Neuronal stem cell (in vitro differentiated cells): ENCODE measurements at regions not wholly inside any gene's neighbourhood (a gene's known extent, or its start where the extent isn't known, plus 50 kb on each side); places are given as distances from the start of the nearest gene placed in this dataset.

Experiments used
- DNase-seq: peaks from one replicate; pipeline ENCODE4 v3.0.0-alpha.2; 2013; ENCODE audit warnings: low spot score
- H2AFZ ChIP-seq: one replicate; pipeline ENCODE4 v1.6.1; 2013; ENCODE audit warnings: mild to moderate bottlenecking, low read length, inconsistent platforms
- H2AK5ac ChIP-seq: 2 replicates; pipeline ENCODE4 v1.6.1; 2013; ENCODE audit warnings: low read depth, mild to moderate bottlenecking, inconsistent platforms, low read length, moderate library complexity, mixed read lengths
- H2BK120ac ChIP-seq: 2 replicates; pipeline ENCODE4 v1.6.1; 2013; ENCODE audit warnings: low read depth, mild to moderate bottlenecking, inconsistent platforms, low read length, moderate library complexity, mixed read lengths
- H2BK12ac ChIP-seq: one replicate; pipeline ENCODE4 v1.6.1; 2013; ENCODE audit warnings: low read length, inconsistent platforms
- H2BK15ac ChIP-seq: 2 replicates; pipeline ENCODE4 v1.6.1; 2013; ENCODE audit warnings: mild to moderate bottlenecking, low read length, inconsistent platforms, mixed read lengths
- H2BK5ac ChIP-seq: one replicate; pipeline ENCODE4 v1.6.1; 2013; ENCODE audit warnings: inconsistent platforms, mild to moderate bottlenecking, low read length, moderate library complexity
- H3K14ac ChIP-seq: one replicate; pipeline ENCODE4 v1.6.1; 2013; ENCODE audit warnings: low read length, inconsistent platforms
- H3K18ac ChIP-seq: 2 replicates; pipeline ENCODE4 v1.6.1; 2013; ENCODE audit warnings: low read length, inconsistent platforms
- H3K23ac ChIP-seq: 2 replicates; pipeline ENCODE4 v1.6.1; 2013; ENCODE audit warnings: low read depth, mild to moderate bottlenecking, mixed read lengths, low read length, inconsistent platforms; ENCODE audit not compliant: poor library complexity
- H3K27ac ChIP-seq: replicated peaks from 3 replicates; pipeline ENCODE4 v1.5.1; 2013; ENCODE audit warnings: low read length, inconsistent platforms
- H3K27me3 ChIP-seq, 3 experiments: 2 replicates each; pipeline ENCODE4 v1.6.1; 2013; ENCODE audit warnings: low read length in 3 of 3, mild to moderate bottlenecking in 2 of 3, inconsistent platforms in 1 of 3, low read depth in 1 of 3, mixed read lengths in 1 of 3, moderate library complexity in 1 of 3; ENCODE audit not compliant: control insufficient read depth in 3 of 3, insufficient read depth in 3 of 3
- H3K36me3 ChIP-seq, 2 donors: replicated peaks in 1 of 2; 2 replicates each; pipeline ENCODE4 v1.6.1; 2013; ENCODE audit warnings: low read length in 2 of 2; ENCODE audit not compliant: control insufficient read depth in 2 of 2, insufficient read depth in 2 of 2
- H3K4ac ChIP-seq: 2 replicates; pipeline ENCODE4 v1.6.1; 2013; ENCODE audit warnings: inconsistent platforms, mild to moderate bottlenecking, low read length, moderate library complexity
- H3K4me1 ChIP-seq, 2 donors: 1 replicate in 1 of 2; 2 replicates in 1 of 2; pipeline ENCODE4 v1.6.1; 2013; ENCODE audit warnings: low read length in 2 of 2, low read depth in 1 of 2; ENCODE audit not compliant: control insufficient read depth in 2 of 2, insufficient read depth in 1 of 2
- H3K4me2 ChIP-seq: one replicate; pipeline ENCODE4 v1.6.1; 2013; ENCODE audit warnings: mild to moderate bottlenecking, low read length, inconsistent platforms; ENCODE audit not compliant: insufficient read depth, poor library complexity, severe bottlenecking
- H3K4me3 ChIP-seq, 2 donors: 2 replicates each; pipeline ENCODE4 v1.5.1; 2013; ENCODE audit warnings: low read length in 2 of 2, mild to moderate bottlenecking in 2 of 2, inconsistent platforms in 1 of 2, moderate library complexity in 1 of 2
- H3K79me1 ChIP-seq: one replicate; pipeline ENCODE4 v1.6.1; 2013; ENCODE audit warnings: low read depth, mild to moderate bottlenecking, inconsistent platforms, low read length, moderate library complexity
- H3K9ac ChIP-seq: one replicate; pipeline ENCODE4 v1.6.1; 2013; ENCODE audit warnings: mild to moderate bottlenecking, low read depth, low read length, inconsistent platforms; ENCODE audit not compliant: poor library complexity
- H3K9me3 ChIP-seq, 2 donors: replicated peaks in 1 of 2; 2 replicates each; pipeline versions ENCODE3 to v1.6.1; 2013; ENCODE audit warnings: low read length in 2 of 2, mild to moderate bottlenecking in 2 of 2, inconsistent platforms in 1 of 2, low read depth in 1 of 2, mixed read lengths in 1 of 2, moderate library complexity in 1 of 2; ENCODE audit not compliant: control insufficient read depth in 2 of 2, insufficient read depth in 1 of 2
- H4K8ac ChIP-seq: one replicate; pipeline ENCODE4 v1.6.1; 2013; ENCODE audit warnings: low read depth, mild to moderate bottlenecking, inconsistent platforms, low read length, moderate library complexity
- H4K91ac ChIP-seq: one replicate; pipeline ENCODE4 v1.6.1; 2013; ENCODE audit warnings: low read length, low read depth, mild to moderate bottlenecking, inconsistent platforms; ENCODE audit not compliant: poor library complexity
- WGBS, 2 donors: extraction: QIAGEN DNeasy Blood & Tissue Kit; methylation state at CpG; one replicate each; pipeline ENCODE4 v1.1.7; 2013; ENCODE audit warnings: missing lambda C conversion rate in 2 of 2, mixed read lengths in 1 of 2; ENCODE audit not compliant: insufficient read length in 2 of 2, insufficient replicate concordance in 1 of 2; ENCODE audit errors: extremely low coverage in 2 of 2; 5-methylcytosine and 5-hydroxymethylcytosine counted together

- no peak overlapping the region for H2BK12ac ChIP-seq
- H2BK120ac ChIP-seq = no peak overlapping the region
- no peaks in the 10 kb centered on the region for H3K79me1 ChIP-seq
- DNase-seq = no peak
- no peak overlapping the region for H2BK5ac ChIP-seq
- no peak overlapping the region for H4K8ac ChIP-seq
- no peak overlapping the region for H3K18ac ChIP-seq
- H3K9me3 ChIP-seq = no peaks in the 10 kb centered on the region
- H2BK15ac ChIP-seq = no peak overlapping the region
- H2AFZ ChIP-seq = no peak overlapping the region
- H3K14ac ChIP-seq = no peak overlapping the region
- no peak overlapping the region for H3K9ac ChIP-seq
- H3K4me3 ChIP-seq = no peak overlapping the region
- no peaks in the 10 kb centered on the region for H3K36me3 ChIP-seq
- no peak overlapping the region for H3K4ac ChIP-seq
- no peak overlapping the region for H3K23ac ChIP-seq
- no peak overlapping the region for H2AK5ac ChIP-seq
- no peaks in the 10 kb centered on the region for H3K4me1 ChIP-seq
- no peak overlapping the region for H4K91ac ChIP-seq
- no CpG with 5 or more reads among the region's 4 CpGs for WGBS, 2 donors
- no peaks in the 10 kb centered on the region for H3K27me3 ChIP-seq
- no peak overlapping the region for H3K4me2 ChIP-seq
- no peak overlapping the region for H3K27ac ChIP-seq
Measured at GRCh38 chr16:65964752-65965151, 401.7 kb upstream of the CDH5 start.

GRCh38 chr16:65961476-65962143, 404.9 kb upstream of the CDH5 start:
- no peak overlapping the region for H4K8ac ChIP-seq
- no CpG with 5 or more reads among the region's 4 CpGs for WGBS, 2 donors

GRCh38 chr16:65959983-65960382, 406.5 kb upstream of the CDH5 start:
- Histone ChIP-seq H3K79me1 (no peaks in the 10 kb centered on the region), H3K18ac (no peak overlapping the region), H3K9me3 (no peaks in the 10 kb centered on the region), H3K27me3 (no peaks in the 10 kb centered on the region), H2AFZ (no peak overlapping the region), H3K36me3 (no peaks in the 10 kb centered on the region), H3K23ac (no peak overlapping the region), H3K4me3 (no peak overlapping the region), H2BK120ac (no peak overlapping the region), H2AK5ac (no peak overlapping the region), H3K9ac (no peak overlapping the region), H2BK12ac (no peak overlapping the region), H3K27ac (no peak overlapping the region), H4K8ac (no peak overlapping the region), H3K14ac (no peak overlapping the region), H4K91ac (no peak overlapping the region), H3K4me1 (no peaks in the 10 kb centered on the region), H3K4me2 (no peak overlapping the region), H2BK15ac (no peak overlapping the region), H3K4ac (no peak overlapping the region), H2BK5ac (no peak overlapping the region)
- WGBS, 2 donors = no CpG with 5 or more reads among the region's 2 CpGs
- no peak for DNase-seq

More at GRCh38 chr16:65961476-65962143, 404.9 kb upstream of the CDH5 start:
- no peak for DNase-seq
- Histone ChIP-seq H2BK5ac (no peak overlapping the region), H3K4me2 (no peak overlapping the region), H3K14ac (no peak overlapping the region), H3K9ac (no peak overlapping the region), H2BK15ac (no peak overlapping the region), H3K27me3 (no peaks in the 10 kb centered on the region), H3K9me3 (no peaks in the 10 kb centered on the region), H3K4me3 (no peak overlapping the region), H2AFZ (no peak overlapping the region), H2BK12ac (no peak overlapping the region), H3K27ac (no peak overlapping the region), H3K23ac (no peak overlapping the region), H3K18ac (no peak overlapping the region), H3K4me1 (no peaks in the 10 kb centered on the region), H4K91ac (no peak overlapping the region), H2AK5ac (peak overlapping the region; percentile 15), H3K36me3 (no peaks in the 10 kb centered on the region), H3K79me1 (no peaks in the 10 kb centered on the region), H3K4ac (no peak overlapping the region), H2BK120ac (no peak overlapping the region)

- Histone ChIP-seq H3K4ac (no peak overlapping the region), H3K18ac (no peak overlapping the region), H2BK120ac (no peak overlapping the region), H3K9ac (no peak overlapping the region), H3K79me1 (no peaks in the 10 kb centered on the region), H2AFZ (no peak overlapping the region), H4K91ac (no peak overlapping the region), H2BK15ac (no peak overlapping the region), H3K14ac (no peak overlapping the region), H3K27ac (no peak overlapping the region), H3K4me1 (no peaks in the 10 kb centered on the region), H3K4me2 (no peak overlapping the region), H3K36me3 (no peaks in the 10 kb centered on the region), H3K9me3 (no peaks in the 10 kb centered on the region), H2BK12ac (no peak overlapping the region), H3K4me3 (no peak overlapping the region), H4K8ac (no peak overlapping the region), H2AK5ac (no peak overlapping the region), H3K27me3 (no peaks in the 10 kb centered on the region), H2BK5ac (no peak overlapping the region), H3K23ac (no peak overlapping the region)
- WGBS, 2 donors = no CpG with 5 or more reads among the region's 3 CpGs
- DNase-seq = no peak
Measured at GRCh38 chr16:65958086-65958485, 408.4 kb upstream of the CDH5 start.
